CD14-positive monocyte (primary cell): ENCODE measurements at regions not wholly inside any gene's neighbourhood (a gene's known extent, or its start where the extent isn't known, plus 50 kb on each side); places are given as distances from the start of the nearest gene placed in this dataset.
"Not testable (repeated sequence)": the region's sequence is repeated elsewhere in the genome, so short reads cannot be mapped to it uniquely, and the experiment has no call there.

ENCODE experiments used
- DNase-seq, 3 donors: peaks; one replicate each; pipeline ENCODE4 v3.0.0-alpha.2; 2011 to 2022
- H2AFZ ChIP-seq: 2 replicates; pipeline ENCODE4 v1.6.0; 2012; ENCODE audit warnings: mild to moderate bottlenecking, low read depth, low read length, inconsistent platforms; ENCODE audit not compliant: insufficient read depth, poor library complexity, severe bottlenecking
- H3K27ac ChIP-seq, 2 donors: 1 replicate in 1 of 2; 2 replicates in 1 of 2; pipeline ENCODE4 v1.5.1; 2012 to 2013; ENCODE audit warnings: low read length in 2 of 2, control low read depth in 1 of 2, inconsistent platforms in 1 of 2, low read depth in 1 of 2, mild to moderate bottlenecking in 1 of 2
- H3K27me3 ChIP-seq, 2 donors: one replicate each; pipeline versions ENCODE4 v1.6.0 to v1.6.1; 2011 to 2013; ENCODE audit warnings: low read length in 2 of 2; ENCODE audit not compliant: control insufficient read depth in 2 of 2, insufficient read depth in 2 of 2
- H3K36me3 ChIP-seq, 2 donors: replicated peaks in 1 of 2; 1 replicate in 1 of 2; 2 replicates in 1 of 2; pipeline versions ENCODE4 v1.5.1 to v1.6.1; 2012 to 2013; ENCODE audit warnings: low read length in 2 of 2, control low read depth in 1 of 2, inconsistent platforms in 1 of 2, mild to moderate bottlenecking in 1 of 2; ENCODE audit not compliant: insufficient read depth in 2 of 2, control insufficient read depth in 1 of 2
- H3K4me1 ChIP-seq, 2 donors: 1 replicate in 1 of 2; 2 replicates in 1 of 2; pipeline versions ENCODE4 v1.5.1 to v1.6.1; 2012 to 2013; ENCODE audit warnings: low read length in 2 of 2, control low read depth in 1 of 2, inconsistent platforms in 1 of 2, mild to moderate bottlenecking in 1 of 2, moderate library complexity in 1 of 2; ENCODE audit not compliant: insufficient read depth in 2 of 2, control insufficient read depth in 1 of 2
- H3K4me2 ChIP-seq: replicated peaks from 2 replicates; pipeline ENCODE3; 2012; ENCODE audit warnings: low read length, moderate library complexity, mild to moderate bottlenecking; ENCODE audit not compliant: poor library complexity, severe bottlenecking; ENCODE audit errors: extremely low read depth
- H3K4me3 ChIP-seq, 3 experiments: fragments of 200-600 bp in 1 of 3; sonication (generic) in 1 of 3; replicated peaks in 1 of 3; 1 replicate in 2 of 3; 2 replicates in 1 of 3; pipeline ENCODE4 v1.5.1; 2011 to 2013; ENCODE audit warnings: low read length in 3 of 3, mild to moderate bottlenecking in 3 of 3, control low read depth in 2 of 3, low read depth in 2 of 3, inconsistent platforms in 1 of 3, moderate library complexity in 1 of 3
- H3K79me2 ChIP-seq: 2 replicates; pipeline ENCODE4 v1.6.0; 2012; ENCODE audit warnings: mild to moderate bottlenecking, control low read depth, inconsistent platforms, low read length, moderate library complexity; ENCODE audit not compliant: insufficient read depth
- H3K9ac ChIP-seq: 2 replicates; pipeline ENCODE4 v1.6.0; 2017; ENCODE audit warnings: low read length, mild to moderate bottlenecking; ENCODE audit not compliant: insufficient read depth, poor library complexity, severe bottlenecking
- H3K9me3 ChIP-seq, 2 donors: replicated peaks in 1 of 2; 1 replicate in 1 of 2; 2 replicates in 1 of 2; pipeline versions ENCODE4 v1.5.1 to v1.6.1; 2012 to 2013; ENCODE audit warnings: low read length in 2 of 2, control low read depth in 1 of 2; ENCODE audit not compliant: control insufficient read depth in 1 of 2, insufficient read depth in 1 of 2
- H4K20me1 ChIP-seq: 2 replicates; pipeline ENCODE4 v1.6.0; 2012; ENCODE audit warnings: mild to moderate bottlenecking, low read length, control low read depth, moderate library complexity; ENCODE audit not compliant: insufficient read depth
- H3K27ac Mint-ChIP-seq, 7 donors: one replicate each; pipeline ENCODE4 v1.8.0; 2020; ENCODE audit warnings: mild to moderate bottlenecking in 7 of 7, mixed read lengths in 7 of 7, moderate library complexity in 6 of 7, inconsistent platforms in 2 of 7
- H3K27me3 Mint-ChIP-seq, 3 donors: one replicate each; pipeline ENCODE4 v1.8.0; 2021 to 2022; ENCODE audit warnings: low read depth in 3 of 3, mild to moderate bottlenecking in 3 of 3, mixed read lengths in 3 of 3, moderate library complexity in 3 of 3, inconsistent platforms in 1 of 3
- H3K36me3 Mint-ChIP-seq, 2 donors: one replicate each; pipeline ENCODE4 v1.8.0; 2020; ENCODE audit warnings: mixed read lengths in 2 of 2, inconsistent platforms in 1 of 2, mild to moderate bottlenecking in 1 of 2
- H3K4me1 Mint-ChIP-seq: one replicate; pipeline ENCODE4 v1.8.0; 2020; ENCODE audit warnings: mild to moderate bottlenecking, mixed read lengths
- H3K4me3 Mint-ChIP-seq, 2 donors: one replicate each; pipeline ENCODE4 v1.8.0; 2020; ENCODE audit warnings: mild to moderate bottlenecking in 2 of 2, mixed read lengths in 2 of 2, moderate library complexity in 1 of 2
- H3K9me3 Mint-ChIP-seq, 7 donors: one replicate each; pipeline ENCODE4 v1.8.0; 2020 to 2022; ENCODE audit warnings: mixed read lengths in 7 of 7, mild to moderate bottlenecking in 6 of 7, moderate library complexity in 6 of 7, inconsistent platforms in 2 of 7
- WGBS: methylation state at CpG from one replicate; pipeline ENCODE4 v1.1.5; 2013; ENCODE audit warnings: missing lambda C conversion rate; ENCODE audit not compliant: insufficient coverage; 5-methylcytosine and 5-hydroxymethylcytosine counted together
- intact Hi-C, 2 donors: fragments of 100-400 bp; cut with micrococcal nuclease; formaldehyde crosslinking; loops; one replicate each; pipeline versions ENCODE4 v1.15.0 to v1.15.1; 2023
- TF ChIP-seq, protein P1 (sequence below): fragments of 200-600 bp; IDR thresholded peaks from one replicate; pipeline ENCODE4 v1.8.0; 2022; ENCODE audit warnings: antibody characterized with exemption, mild to moderate bottlenecking

DNA sequence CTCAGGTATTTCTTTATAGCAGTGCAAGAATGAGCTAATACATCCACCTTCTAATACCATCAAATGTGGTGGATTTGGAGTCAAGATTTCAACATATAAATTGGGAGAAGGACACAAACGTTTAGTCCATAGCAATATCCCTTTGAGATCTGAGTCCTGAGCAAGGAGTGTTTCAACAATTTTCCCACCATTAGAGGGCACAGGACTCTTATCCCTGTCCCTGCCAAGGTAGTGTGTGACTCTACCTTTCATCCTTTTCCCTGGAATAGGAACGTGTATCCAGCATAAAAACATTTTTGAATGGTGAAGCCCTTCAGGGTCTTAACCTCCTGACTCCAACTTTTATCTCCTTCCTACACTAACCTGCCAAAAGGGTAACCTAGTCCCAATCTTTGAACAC is 181.3 kb upstream of the SRD5A2 start:
- no peak overlapping the region for H3K27ac Mint-ChIP-seq
- H3K9ac ChIP-seq, result no peak overlapping the region
- no peaks in the 10 kb centered on the region for H3K36me3 Mint-ChIP-seq
- H3K36me3 ChIP-seq, result no peaks in the 10 kb centered on the region
- H3K4me1 Mint-ChIP-seq, result no peaks in the 10 kb centered on the region
- no peaks in the 10 kb centered on the region for H4K20me1 ChIP-seq
- no peak overlapping the region for H3K27ac ChIP-seq
- intact Hi-C loops, result no loop called here
- H3K4me3 ChIP-seq, result no peak overlapping the region
- no peak for DNase-seq
- H3K4me3 Mint-ChIP-seq, result no peak overlapping the region
- H3K27me3 Mint-ChIP-seq, result peaks cover 2 to 10% (median 5%) of the 10 kb centered on the region in 3 donors
- 100% methylated on average over 1 of the region's 2 CpGs for WGBS
- no peak overlapping the region for H2AFZ ChIP-seq
- H3K9me3 Mint-ChIP-seq, result peaks cover 0 to 9% (median 2%) of the 10 kb centered on the region in 7 donors
- H3K4me1 ChIP-seq, result no peaks in the 10 kb centered on the region
- H3K79me2 ChIP-seq, result no peaks in the 10 kb centered on the region
- H3K9me3 ChIP-seq, result no peaks in the 10 kb centered on the region
- TF ChIP-seq, protein P1, sequence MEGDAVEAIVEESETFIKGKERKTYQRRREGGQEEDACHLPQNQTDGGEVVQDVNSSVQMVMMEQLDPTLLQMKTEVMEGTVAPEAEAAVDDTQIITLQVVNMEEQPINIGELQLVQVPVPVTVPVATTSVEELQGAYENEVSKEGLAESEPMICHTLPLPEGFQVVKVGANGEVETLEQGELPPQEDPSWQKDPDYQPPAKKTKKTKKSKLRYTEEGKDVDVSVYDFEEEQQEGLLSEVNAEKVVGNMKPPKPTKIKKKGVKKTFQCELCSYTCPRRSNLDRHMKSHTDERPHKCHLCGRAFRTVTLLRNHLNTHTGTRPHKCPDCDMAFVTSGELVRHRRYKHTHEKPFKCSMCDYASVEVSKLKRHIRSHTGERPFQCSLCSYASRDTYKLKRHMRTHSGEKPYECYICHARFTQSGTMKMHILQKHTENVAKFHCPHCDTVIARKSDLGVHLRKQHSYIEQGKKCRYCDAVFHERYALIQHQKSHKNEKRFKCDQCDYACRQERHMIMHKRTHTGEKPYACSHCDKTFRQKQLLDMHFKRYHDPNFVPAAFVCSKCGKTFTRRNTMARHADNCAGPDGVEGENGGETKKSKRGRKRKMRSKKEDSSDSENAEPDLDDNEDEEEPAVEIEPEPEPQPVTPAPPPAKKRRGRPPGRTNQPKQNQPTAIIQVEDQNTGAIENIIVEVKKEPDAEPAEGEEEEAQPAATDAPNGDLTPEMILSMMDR, result no peak
- no peaks in the 10 kb centered on the region for H3K27me3 ChIP-seq
- no peak overlapping the region for H3K4me2 ChIP-seq

DNA sequence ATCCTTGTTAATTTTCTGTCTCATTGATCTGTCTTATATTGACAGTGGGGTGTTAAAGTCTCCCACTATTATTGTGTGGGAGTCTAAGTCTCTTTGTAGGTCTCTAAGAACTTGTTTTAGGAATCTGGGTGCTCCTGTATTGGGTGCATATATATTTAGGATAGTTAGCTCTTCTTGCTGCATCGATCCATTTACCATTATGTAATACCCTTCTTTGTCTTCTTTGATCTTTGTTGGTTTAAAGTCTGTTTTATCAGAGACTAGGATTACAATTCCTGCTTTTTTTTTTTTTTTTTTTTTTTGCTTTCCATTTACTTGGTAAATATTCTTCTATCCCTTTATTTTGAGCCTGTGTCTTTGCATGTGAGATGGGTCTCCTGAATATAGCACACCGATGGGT is 176.6 kb upstream of the SRD5A2 start:
- H4K20me1 ChIP-seq, H3K4me3 Mint-ChIP-seq, H3K27ac ChIP-seq, H3K4me3 ChIP-seq, H3K36me3 ChIP-seq, H3K27me3 ChIP-seq, H3K27ac Mint-ChIP-seq, H2AFZ ChIP-seq, intact Hi-C loops, DNase-seq, H3K36me3 Mint-ChIP-seq, H3K4me2 ChIP-seq, H3K9me3 ChIP-seq, H3K9ac ChIP-seq, H3K79me2 ChIP-seq, H3K4me1 Mint-ChIP-seq, H3K4me1 ChIP-seq: not testable (repeated sequence)
- Mint-ChIP-seq H3K27me3 (peaks cover 1 to 11% (median 2%) of the 10 kb centered on the region in 3 donors), H3K9me3 (peaks cover 7 to 30% (median 11%) of the 10 kb centered on the region in 7 donors)
- WGBS, result no CpG with 5 or more reads among the region's 2 CpGs

DNA sequence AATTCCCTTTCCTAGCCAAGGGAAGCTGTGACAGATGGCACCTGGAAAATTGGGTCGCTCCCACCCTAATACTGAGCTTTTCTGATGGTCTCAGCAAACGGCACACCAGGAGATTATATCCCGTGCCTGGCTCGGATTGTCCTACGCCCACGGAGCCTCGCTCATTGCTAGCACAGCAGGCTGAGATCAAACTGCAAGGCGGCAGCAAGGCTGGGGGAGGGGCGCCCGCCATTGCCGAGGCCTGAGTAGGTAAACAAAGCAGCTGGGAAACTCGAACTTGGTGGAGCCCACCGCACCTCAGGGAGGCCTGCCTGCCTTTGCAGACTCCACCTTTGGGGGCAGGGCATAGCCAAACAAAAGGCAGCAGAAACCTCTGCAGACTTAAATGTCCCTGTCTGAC is 168.0 kb upstream of the SRD5A2 start:
- H3K36me3 ChIP-seq, H3K27me3 Mint-ChIP-seq, H4K20me1 ChIP-seq, H3K4me3 ChIP-seq, H3K4me3 Mint-ChIP-seq, H3K36me3 Mint-ChIP-seq, H3K4me2 ChIP-seq, H3K4me1 Mint-ChIP-seq, H3K4me1 ChIP-seq, H3K27me3 ChIP-seq, H3K27ac Mint-ChIP-seq, intact Hi-C loops, H2AFZ ChIP-seq, H3K79me2 ChIP-seq, DNase-seq, H3K9ac ChIP-seq, H3K27ac ChIP-seq: not testable (repeated sequence)
- 90% methylated on average over 11 of the region's 13 CpGs for WGBS
- H3K9me3 ChIP-seq, result peaks cover 15 to 17% of the 10 kb centered on the region in 2 donors
- peaks cover 14 to 37% (median 28%) of the 10 kb centered on the region in 7 donors for H3K9me3 Mint-ChIP-seq
